Right lobe of liver (tissue), 6 donors: ENCODE measurements at regions not wholly inside any gene's neighbourhood (a gene's known extent, or its start where the extent isn't known, plus 50 kb on each side); places are given as distances from the start of the nearest gene placed in this dataset.
"Not testable (repeated sequence)": the region's sequence is repeated elsewhere in the genome, so short reads cannot be mapped to it uniquely, and the experiment has no call there.

Experiments used
- ATAC-seq, 4 donors: fragments of 200-7000 bp; cut with Tn5 transposase; one replicate each; pipeline ENCODE4 v1.9.1; 2020; ENCODE audit warnings: mild to moderate bottlenecking in 4 of 4, moderate library complexity in 4 of 4
- DNase-seq, 3 donors: peaks; one replicate each; pipeline ENCODE4 v3.0.0-alpha.2; 2020
- H3K27ac ChIP-seq, 3 donors: fragments of 200-600 bp; one replicate each; pipeline ENCODE4 v1.8.0; 2022
- H3K27me3 ChIP-seq, 2 donors: fragments of 200-600 bp; one replicate each; pipeline ENCODE4 v1.8.0; 2022
- H3K36me3 ChIP-seq, 4 donors: fragments of 200-600 bp; sonication (generic) in 1 of 4; one replicate each; pipeline versions ENCODE4 v1.5.1 to v1.8.0; 2017 to 2022; ENCODE audit warnings: control low read depth in 1 of 4
- H3K4me1 ChIP-seq, 4 donors: fragments of 200-600 bp; sonication (generic) in 1 of 4; one replicate each; pipeline versions ENCODE4 v1.5.1 to v1.8.0; 2017 to 2022; ENCODE audit warnings: control low read depth in 1 of 4
- H3K4me3 ChIP-seq, 3 donors: fragments of 200-600 bp; one replicate each; pipeline ENCODE4 v1.8.0; 2022
- H3K9me3 ChIP-seq, 4 donors: fragments of 200-600 bp; sonication (generic) in 1 of 4; one replicate each; pipeline versions ENCODE4 v1.5.1 to v1.8.0; 2017 to 2022; ENCODE audit warnings: control low read depth in 1 of 4
- CTCF ChIP-seq, 4 donors: fragments of 200-600 bp in 3 of 4; fragments of 450-650 bp in 1 of 4; IDR thresholded peaks; one replicate each; pipeline versions ENCODE4 v1.5.1 to v1.8.0; 2016 to 2022; ENCODE audit warnings: antibody characterized with exemption in 4 of 4, mild to moderate bottlenecking in 2 of 4
- POLR2A ChIP-seq: fragments of 450-650 bp; IDR thresholded peaks from one replicate; pipeline ENCODE4 v1.6.1; 2017; ENCODE audit warnings: antibody characterized with exemption, mild to moderate bottlenecking
- WGBS: methylation state at CpG from one replicate; pipeline ENCODE4 v1.1.6; 2018; ENCODE audit warnings: low coverage, low lambda C conversion rate; ENCODE audit not compliant: insufficient coverage; ENCODE audit errors: missing lambda C conversion rate; 5-methylcytosine and 5-hydroxymethylcytosine counted together
- intact Hi-C, 2 donors: fragments of 100-400 bp; cut with DNase I; formaldehyde crosslinking; loops; one replicate each; pipeline versions ENCODE4 v1.11.2 to v1.14.1; 2022
- donor health status: DM: no; HTN: yes; CAD: no.
- donor health status: DM: no; HTN: no; CAD: no.
- donor health status: DM: no; HTN: no; CAD: no.
- donor health status: DM: no; HTN: yes; CAD: no.
- donor health status: DM: no; HTN: yes; CAD: no.

DNA sequence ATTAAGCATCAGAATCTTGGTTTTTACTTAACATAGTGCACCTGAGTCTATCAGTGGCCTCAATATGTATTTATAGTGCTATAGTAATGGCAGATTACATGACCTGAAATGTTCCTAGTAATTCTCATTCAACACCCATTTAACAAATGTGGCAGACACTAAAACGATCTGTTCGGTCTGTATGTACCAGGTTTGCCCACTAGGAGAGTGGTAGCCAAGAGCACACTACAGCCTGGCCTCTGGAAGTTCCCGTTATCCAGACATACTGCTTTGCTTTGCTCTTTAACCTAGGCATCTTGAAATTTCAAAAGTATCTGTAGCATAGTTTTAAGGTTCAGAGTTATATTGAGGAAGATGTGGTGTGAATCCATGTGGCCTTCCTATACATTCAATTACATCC, 395.7 kb upstream of the NRG3 start:
- Histone ChIP-seq H3K36me3 (no peaks in the 10 kb centered on the region), H3K4me1 (no peaks in the 10 kb centered on the region), H3K9me3 (no peaks in the 10 kb centered on the region), H3K27ac (no peak overlapping the region), H3K4me3 (no peak overlapping the region), H3K27me3 (no peaks in the 10 kb centered on the region)
- DNase-seq (no peak), ATAC-seq (no peak)
- WGBS = 50% methylated on average over 1 of the region's 3 CpGs
- TF ChIP-seq POLR2A = no peak
- no peak for TF ChIP-seq CTCF (IDR thresholded peaks at IDR 0.05)
- intact Hi-C loops = no loop called here

DNA sequence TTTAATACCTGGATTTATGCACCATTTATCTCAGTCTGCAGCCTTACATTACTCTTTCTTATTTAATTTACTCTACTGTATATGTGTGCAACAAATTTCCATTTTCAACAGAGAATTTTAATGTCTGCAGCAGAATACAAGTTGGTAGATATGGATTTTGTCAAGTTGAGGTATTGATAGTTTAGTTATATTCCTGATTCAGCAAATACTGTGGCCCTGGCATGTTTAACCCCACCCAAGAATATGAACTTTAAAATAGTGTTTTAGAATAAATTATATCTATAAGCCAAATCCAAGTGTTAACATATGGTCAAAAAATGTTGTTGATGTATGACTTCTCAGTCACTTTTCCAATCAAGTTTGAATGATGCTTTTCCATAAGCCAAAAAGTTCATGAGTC, 378.4 kb upstream of the NRG3 start:
- no peak for ATAC-seq
- Histone ChIP-seq H3K4me3 (no peak overlapping the region), H3K27ac (no peak overlapping the region), H3K27me3 (no peaks in the 10 kb centered on the region), H3K36me3 (no peaks in the 10 kb centered on the region), H3K4me1 (no peaks in the 10 kb centered on the region), H3K9me3 (no peaks in the 10 kb centered on the region)
- intact Hi-C loops = no loop called here
- TF ChIP-seq CTCF (IDR thresholded peaks at IDR 0.05) (no peak), POLR2A (no peak)
- DNase-seq = no peak

GRCh38 chr10:81498011-81498551, 376.9 kb upstream of the NRG3 start:
- Histone ChIP-seq H3K36me3 (no peaks in the 10 kb centered on the region), H3K4me1 (no peaks in the 10 kb centered on the region), H3K4me3 (no peak overlapping the region), H3K27ac (no peak overlapping the region), H3K27me3 (no peaks in the 10 kb centered on the region), H3K9me3 (no peaks in the 10 kb centered on the region)
- intact Hi-C loops = no loop called here
- ATAC-seq (peak in 3 of 4 donors; percentile 49 to 73 (median 58)), DNase-seq (no peak)
- 23% methylated on average over 3 of the region's 3 CpGs for WGBS
- TF ChIP-seq POLR2A (no peak), CTCF (IDR thresholded peaks at IDR 0.05) (no peak)

DNA sequence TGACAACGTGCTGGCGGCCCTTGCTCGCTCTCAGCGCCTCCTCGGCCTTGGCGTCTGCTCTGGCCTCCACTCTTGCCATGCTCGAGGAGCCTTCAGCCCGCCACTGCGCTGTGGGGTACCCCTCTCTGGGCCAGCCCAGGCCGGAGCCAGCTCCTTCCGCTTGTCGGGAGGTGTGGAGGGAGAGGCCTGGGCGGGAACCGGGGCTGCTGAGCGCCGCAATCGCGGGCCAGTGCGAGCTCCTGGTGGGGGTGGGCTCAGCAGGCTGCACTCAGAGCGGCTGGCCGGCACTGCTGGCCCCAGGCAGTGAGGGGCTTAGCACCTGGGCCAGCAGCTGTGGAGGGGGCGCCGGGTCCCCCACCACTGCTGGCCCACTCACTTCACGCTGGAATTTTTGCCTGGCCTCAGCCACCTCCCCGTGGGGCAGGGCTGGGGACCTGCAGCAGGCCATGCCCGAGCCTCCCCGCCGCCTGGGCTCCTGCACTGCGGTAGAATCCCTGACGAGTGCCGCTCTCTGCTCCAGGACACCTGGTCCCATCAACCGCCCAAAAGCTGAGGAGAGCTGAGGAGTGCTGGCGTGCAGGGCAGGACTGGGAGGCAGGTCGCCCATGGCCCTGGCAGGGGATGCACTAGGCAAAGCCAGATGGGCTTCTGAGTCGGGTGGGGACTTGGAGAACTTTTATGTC, 372.2 kb upstream of the NRG3 start:
- DNase-seq (no peak), ATAC-seq (peak in 1 of 4 donors; percentile 33)
- Histone ChIP-seq H3K27ac (no peak overlapping the region), H3K36me3 (no peaks in the 10 kb centered on the region), H3K4me3 (no peak overlapping the region), H3K9me3 (no peaks in the 10 kb centered on the region), H3K4me1 (no peaks in the 10 kb centered on the region), H3K27me3 (no peaks in the 10 kb centered on the region)
- WGBS = 74% methylated on average over 3 of the region's 35 CpGs
- TF ChIP-seq CTCF (IDR thresholded peaks at IDR 0.05) (no peak), POLR2A (no peak)
- intact Hi-C loops = no loop called here

GRCh38 chr10:81505777-81506176, 369.2 kb upstream of the NRG3 start:
- H3K4me1 ChIP-seq, intact Hi-C loops, H3K27ac ChIP-seq, H3K4me3 ChIP-seq, H3K36me3 ChIP-seq, H3K27me3 ChIP-seq, ATAC-seq, H3K9me3 ChIP-seq: not testable (repeated sequence)
- WGBS = 88% methylated on average over 8 of the region's 25 CpGs
- DNase-seq = peak in 1 of 3 donors; percentile 14
